PC-3 (cell line): ENCODE measurements at regions not wholly inside any gene's neighbourhood (a gene's known extent, or its start where the extent isn't known, plus 50 kb on each side); places are given as distances from the start of the nearest gene placed in this dataset.

ENCODE experiments used
- EZH2 ChIP-seq: fragments of 300-600 bp; sonication (generic); IDR thresholded peaks from one replicate; pipeline ENCODE4 v1.6.1; 2017; ENCODE audit warnings: antibody characterized with exemption, mild to moderate bottlenecking, low read length; ENCODE audit not compliant: unreplicated experiment
- TF ChIP-seq, protein P1 (sequence below): fragments of 300-600 bp; sonication (generic); conservative IDR thresholded peaks from 2 replicates; pipeline ENCODE4 v1.5.1; 2017; ENCODE audit warnings: antibody characterized with exemption, low read depth, mild to moderate bottlenecking, low read length

DNA sequence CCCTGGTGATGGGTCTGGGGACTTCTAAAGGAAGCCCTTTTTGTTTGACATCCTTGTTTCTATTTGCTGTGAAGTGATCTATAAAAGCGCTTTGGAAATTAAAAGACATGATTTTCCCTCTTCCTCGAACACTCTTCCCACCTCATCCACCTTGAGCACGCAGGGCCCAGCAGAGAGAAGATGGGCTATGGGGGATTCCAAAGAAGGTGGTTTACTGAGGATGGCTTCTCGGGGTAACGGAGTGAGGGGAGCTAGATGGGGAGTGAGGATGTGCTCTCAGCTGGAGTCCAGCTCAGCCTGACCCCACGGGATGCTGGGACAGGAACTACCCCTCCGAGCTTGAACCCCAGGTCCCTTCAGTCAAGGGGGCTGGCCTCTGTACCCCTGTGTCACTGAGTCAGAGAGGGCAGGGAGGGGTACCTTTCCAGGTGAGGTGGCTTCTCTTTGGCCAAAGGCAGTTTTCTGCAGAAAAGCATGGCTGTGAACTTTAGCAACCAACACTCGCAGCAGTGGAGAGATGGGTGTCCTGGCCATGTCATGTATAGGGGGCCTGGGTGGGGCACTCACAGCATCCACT lies 180.7 kb upstream of the SMAD3 start:
- TF ChIP-seq, protein P1, sequence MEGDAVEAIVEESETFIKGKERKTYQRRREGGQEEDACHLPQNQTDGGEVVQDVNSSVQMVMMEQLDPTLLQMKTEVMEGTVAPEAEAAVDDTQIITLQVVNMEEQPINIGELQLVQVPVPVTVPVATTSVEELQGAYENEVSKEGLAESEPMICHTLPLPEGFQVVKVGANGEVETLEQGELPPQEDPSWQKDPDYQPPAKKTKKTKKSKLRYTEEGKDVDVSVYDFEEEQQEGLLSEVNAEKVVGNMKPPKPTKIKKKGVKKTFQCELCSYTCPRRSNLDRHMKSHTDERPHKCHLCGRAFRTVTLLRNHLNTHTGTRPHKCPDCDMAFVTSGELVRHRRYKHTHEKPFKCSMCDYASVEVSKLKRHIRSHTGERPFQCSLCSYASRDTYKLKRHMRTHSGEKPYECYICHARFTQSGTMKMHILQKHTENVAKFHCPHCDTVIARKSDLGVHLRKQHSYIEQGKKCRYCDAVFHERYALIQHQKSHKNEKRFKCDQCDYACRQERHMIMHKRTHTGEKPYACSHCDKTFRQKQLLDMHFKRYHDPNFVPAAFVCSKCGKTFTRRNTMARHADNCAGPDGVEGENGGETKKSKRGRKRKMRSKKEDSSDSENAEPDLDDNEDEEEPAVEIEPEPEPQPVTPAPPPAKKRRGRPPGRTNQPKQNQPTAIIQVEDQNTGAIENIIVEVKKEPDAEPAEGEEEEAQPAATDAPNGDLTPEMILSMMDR, result no peak
- TF ChIP-seq EZH2, result no peak
